ENCODE measurements at regions not wholly inside any gene's neighbourhood (a gene's known extent, or its start where the extent isn't known, plus 50 kb on each side); places are given as distances from the start of the nearest gene placed in this dataset.
A peak's percentile ranks its signal among the peaks of the same experiment; 100 is the strongest.
"Not testable (repeated sequence)": the region's sequence is repeated elsewhere in the genome, so short reads cannot be mapped to it uniquely, and the experiment has no call there.

GRCh38 chr9:28064241-28064815, 491.0 kb upstream of the C9orf72 start:
- DNase-seq (ENCODE audit: low read depth in 4 of 4, low spot score in 3 of 4) = no peak

DNA sequence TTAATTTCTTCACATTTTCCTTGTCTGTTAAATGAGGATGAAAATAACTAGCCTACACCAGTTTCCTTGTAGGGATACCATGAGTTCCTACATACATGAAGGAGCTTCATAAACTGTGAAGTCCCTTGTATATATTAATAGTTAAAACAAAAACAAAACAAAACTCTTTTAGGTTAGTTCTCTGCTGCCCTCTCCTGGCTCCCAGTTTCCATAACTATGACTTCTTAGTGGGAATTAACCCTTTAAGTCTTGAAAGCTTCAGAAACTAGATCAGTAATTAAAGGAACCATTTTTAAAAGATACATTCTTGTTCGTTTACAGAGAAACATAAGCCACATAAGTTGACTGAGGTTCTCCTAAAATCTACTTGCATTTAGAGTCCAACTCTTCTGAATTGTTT, 500.0 kb upstream of the C9orf72 start:
- peak; percentile 23 to 58 (median 46) for DNase-seq (ENCODE audit: low read depth in 4 of 4, low spot score in 3 of 4)

GRCh38 chr9:28079677-28080076, 506.4 kb upstream of the C9orf72 start:
- DNase-seq (ENCODE audit: low read depth in 4 of 4, low spot score in 3 of 4) = no peak

DNA sequence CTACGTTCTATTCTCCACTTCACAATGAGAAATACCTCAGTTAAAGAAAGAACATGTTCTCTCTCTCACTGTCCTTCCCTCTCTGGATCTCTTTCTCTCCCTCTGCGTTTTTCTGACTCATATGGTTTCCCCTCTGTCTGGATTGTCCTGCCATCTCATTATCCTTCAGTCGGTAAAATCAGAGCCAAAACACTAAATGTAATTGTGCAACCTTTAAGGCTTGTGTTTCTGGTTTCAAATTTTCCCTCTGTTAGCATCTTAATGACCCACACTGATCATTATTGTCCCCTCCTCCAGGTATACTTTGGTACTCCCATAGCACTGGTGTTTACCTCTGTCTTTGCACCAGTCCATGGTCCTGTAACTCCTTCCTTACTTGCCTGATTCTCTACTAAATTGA, 509.4 kb upstream of the C9orf72 start:
- DNase-seq (ENCODE audit: low read depth in 4 of 4, low spot score in 3 of 4) = no peak

GRCh38 chr9:28086881-28087280, 513.6 kb upstream of the C9orf72 start:
- no peak for DNase-seq (ENCODE audit: low read depth in 4 of 4, low spot score in 3 of 4)

GRCh38 chr9:28092981-28093936, 520.0 kb upstream of the C9orf72 start:
- DNase-seq (ENCODE audit: low read depth in 4 of 4, low spot score in 3 of 4) = no peak

DNA sequence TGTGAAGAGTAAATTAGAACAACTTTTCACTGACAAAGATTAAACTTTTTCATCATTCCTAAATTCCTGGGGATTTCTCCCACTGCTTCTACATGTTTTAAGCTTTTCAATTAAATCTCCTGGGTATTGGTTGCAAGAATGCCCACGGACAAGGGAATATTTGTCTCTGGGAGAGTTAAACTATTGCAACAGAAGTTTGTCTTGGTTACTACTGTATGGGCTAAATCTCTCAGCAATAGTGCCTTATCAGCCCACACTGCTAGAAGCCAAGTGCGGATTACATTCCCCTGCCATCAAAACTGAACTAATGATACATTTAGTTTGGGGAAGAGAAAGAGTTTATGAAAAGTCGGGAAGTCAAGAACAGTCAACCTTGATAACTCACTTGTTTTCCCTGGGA, 528.2 kb upstream of the C9orf72 start:
- no peak for DNase-seq (ENCODE audit: low read depth in 4 of 4, low spot score in 3 of 4)

DNA sequence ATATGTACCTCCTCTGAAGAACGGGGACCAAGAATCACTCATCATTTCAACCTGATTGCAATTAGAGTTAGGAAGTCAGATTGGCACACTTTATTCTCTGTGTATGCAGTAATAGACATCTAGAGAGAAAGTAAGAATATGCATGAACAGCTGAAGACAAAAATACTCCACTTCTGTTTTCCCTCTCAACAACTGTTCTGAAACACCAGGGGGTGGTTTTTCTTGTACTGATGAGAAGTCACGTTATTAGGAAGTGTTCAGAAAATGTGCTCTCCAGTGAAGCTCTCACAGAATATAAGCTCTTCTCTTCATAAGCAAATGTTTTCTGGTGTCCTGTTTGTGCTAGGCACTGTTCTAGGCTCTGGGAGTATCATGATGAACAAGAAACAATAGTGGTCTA, 531.7 kb upstream of the C9orf72 start:
- no peak for DNase-seq (ENCODE audit: low read depth in 4 of 4, low spot score in 3 of 4)

DNA sequence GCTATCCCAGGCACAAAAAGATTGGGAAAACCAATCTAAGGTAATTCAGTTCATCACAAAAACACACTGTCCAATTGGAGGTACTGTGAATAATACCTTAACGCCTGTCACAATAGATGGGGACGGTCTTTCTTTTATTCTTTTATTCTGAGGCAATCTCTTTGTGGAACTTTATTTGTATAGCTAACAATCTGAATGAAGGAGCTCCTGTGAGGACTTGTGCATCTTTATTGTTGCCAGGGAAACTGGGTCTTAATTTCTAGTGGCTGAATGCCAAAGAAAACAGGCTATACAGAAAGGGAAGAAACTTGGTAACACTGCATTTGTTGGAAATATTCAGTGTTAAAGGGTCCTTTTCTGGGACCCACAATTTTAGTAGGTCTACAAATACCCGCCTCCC, 546.9 kb upstream of the C9orf72 start:
- no peak for DNase-seq (ENCODE audit: low read depth in 4 of 4, low spot score in 3 of 4)

DNA sequence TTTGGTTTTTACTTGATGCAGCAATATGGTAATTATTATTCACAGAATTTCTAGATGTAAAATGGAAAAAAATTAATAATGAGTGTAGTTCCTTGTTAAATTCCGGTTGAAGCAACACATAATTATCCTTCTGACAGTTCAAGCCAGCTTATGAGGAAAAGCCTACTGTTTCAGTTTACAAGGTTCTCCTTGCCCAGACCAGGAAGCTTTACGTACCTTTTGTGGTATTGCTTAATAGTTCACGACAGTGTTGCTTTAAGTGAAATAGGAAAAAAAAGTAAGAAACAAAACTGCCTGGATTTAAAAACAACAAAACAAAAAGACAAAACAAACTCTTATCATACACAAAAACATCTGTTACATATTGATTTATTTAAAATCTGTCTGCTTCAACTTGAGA, 547.3 kb upstream of the C9orf72 start:
- DNase-seq (ENCODE audit: low read depth in 4 of 4, low spot score in 3 of 4) = no peak

DNA sequence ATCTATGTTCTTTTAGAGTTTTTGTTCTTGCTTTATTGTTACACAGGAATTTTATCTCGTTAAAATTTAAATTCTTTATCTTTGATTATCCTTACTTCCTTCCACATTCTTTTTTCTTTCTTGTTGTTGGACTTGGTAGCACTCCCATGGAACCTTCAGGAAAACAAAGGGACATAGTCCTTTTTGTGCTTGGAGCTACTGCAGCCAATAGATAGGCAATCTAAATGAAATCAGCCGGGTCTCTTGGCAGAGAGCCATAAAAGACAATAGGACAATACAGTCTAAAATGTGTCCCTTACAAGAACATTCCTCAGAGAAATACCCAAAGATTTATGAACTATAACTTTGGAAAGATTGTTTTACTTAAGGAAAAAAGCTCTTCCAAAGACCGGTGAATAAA, 548.1 kb upstream of the C9orf72 start:
- no peak for DNase-seq (ENCODE audit: low read depth in 4 of 4, low spot score in 3 of 4)

- DNase-seq (ENCODE audit: low read depth in 4 of 4, low spot score in 3 of 4) = no peak
Measured at GRCh38 chr9:28124917-28125316, 551.6 kb upstream of the C9orf72 start.

DNA sequence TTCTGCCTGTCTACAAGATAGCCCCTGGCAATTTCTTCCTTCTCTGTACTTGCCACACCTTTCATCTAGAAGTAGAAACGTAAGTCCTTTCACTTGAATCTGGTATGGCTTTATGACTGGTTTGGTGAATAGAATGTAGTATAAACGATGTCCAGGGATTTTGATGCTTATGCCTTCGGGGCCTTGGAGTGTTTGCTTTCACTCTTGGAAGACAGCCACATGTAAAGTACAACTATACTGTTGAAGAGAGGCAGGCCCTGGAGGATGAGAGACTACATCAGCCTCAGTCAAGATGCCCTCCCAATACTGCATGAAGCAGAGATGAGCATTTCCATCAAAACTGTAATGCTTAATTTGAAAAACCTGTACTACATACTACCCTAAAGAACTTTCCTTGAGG, 553.8 kb upstream of the C9orf72 start:
- DNase-seq (ENCODE audit: low read depth in 4 of 4, low spot score in 3 of 4) = no peak

- DNase-seq (ENCODE audit: low read depth in 4 of 4, low spot score in 3 of 4) = no peak
Measured at GRCh38 chr9:28134446-28134976, 561.2 kb upstream of the C9orf72 start.

GRCh38 chr9:28135549-28135948, 562.3 kb upstream of the C9orf72 start:
- DNase-seq (ENCODE audit: low read depth in 4 of 4, low spot score in 3 of 4) = no peak

- no peak for DNase-seq (ENCODE audit: low read depth in 4 of 4, low spot score in 3 of 4)
Measured at GRCh38 chr9:28136113-28136512, 562.8 kb upstream of the C9orf72 start.

DNA sequence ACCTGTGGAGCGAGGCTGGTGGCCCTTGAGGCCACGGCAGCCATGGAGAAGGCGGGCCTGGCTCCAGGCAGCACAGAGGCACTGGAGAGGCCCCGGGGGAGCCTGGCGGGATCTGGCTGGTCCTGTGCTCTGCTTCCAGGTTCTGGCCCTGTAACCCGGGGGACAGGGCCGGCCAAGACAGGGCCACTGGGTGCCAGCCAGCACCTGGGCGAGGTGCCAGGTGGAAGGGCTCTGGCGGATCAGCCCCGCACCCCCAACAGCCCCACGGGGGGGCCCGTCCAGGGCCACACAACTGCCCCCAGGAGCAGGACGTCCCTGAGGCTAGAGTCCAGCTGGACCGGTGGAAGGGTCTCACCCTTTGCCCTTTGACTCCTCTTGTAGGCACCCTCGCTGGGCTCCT, 574.1 kb upstream of the C9orf72 start:
- DNase-seq (ENCODE audit: low read depth in 4 of 4, low spot score in 3 of 4) = not testable (repeated sequence)

GRCh38 chr9:28147923-28148597, 574.8 kb upstream of the C9orf72 start:
- DNase-seq (ENCODE audit: low read depth in 4 of 4, low spot score in 3 of 4) = not testable (repeated sequence)

DNA sequence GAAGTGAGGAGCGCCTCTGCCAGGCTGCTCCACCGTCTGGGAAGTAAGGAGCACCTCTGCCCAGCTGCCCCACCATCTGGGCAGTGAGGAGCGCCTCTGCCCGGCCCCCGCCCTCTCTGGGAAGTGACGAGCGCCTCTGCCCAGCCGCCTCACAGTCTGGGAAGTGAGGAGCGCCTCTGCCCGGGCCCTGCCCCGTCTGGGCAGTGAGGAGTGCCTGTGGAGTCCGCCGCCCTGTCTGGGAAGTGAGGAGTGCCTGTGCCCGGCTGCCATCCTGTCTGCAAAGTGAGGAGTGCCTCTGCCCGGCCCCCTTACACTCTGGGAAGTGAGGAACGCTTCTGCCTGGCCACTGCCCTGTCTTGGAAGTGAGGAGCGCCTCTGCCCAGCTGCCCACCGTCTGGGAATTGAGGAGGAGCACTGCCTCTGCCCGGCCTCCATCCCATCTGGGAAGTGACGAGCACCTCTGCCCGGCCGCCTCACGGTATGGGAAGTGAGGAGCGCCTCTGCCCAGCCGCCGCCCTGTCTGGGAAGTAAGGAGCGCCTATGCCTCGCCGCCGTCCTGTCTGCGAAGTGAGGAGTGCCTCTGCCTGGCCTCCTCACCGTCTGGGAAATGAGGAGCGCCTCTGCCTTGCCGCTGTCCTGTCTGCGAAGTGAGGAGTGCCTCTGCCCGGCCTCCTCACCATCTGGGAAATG, 576.2 kb upstream of the C9orf72 start:
- DNase-seq (ENCODE audit: low read depth in 4 of 4, low spot score in 3 of 4) = not testable (repeated sequence)

DNA sequence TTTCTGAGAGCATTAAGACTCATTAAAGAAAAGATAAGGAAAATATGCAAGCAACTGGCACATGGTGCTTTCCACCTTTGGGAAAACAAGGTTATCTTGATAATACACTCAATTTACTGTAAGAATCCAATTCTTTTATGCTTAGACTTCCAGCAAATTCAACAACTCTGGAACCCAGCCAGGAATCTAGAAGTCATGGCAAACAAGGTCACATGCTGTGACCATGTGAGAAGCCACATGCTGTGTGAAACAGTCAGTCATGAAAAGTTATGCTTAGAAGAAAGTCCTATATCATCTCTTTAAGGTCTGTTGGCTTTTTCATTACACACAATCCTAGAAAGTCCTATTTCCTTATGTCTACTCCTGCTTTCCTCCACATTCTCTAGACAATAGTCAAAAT, 581.8 kb upstream of the C9orf72 start:
- peak in 2 of 4 donors; percentile 5 to 20 for DNase-seq (ENCODE audit: low read depth in 4 of 4, low spot score in 3 of 4)

GRCh38 chr9:28155671-28156070, 582.4 kb upstream of the C9orf72 start:
- DNase-seq (ENCODE audit: low read depth in 4 of 4, low spot score in 3 of 4) = no peak

Measured in right renal pelvis (tissue), 4 donors.